ENCODE measurements at regions not wholly inside any gene's neighbourhood (a gene's known extent, or its start where the extent isn't known, plus 50 kb on each side); places are given as distances from the start of the nearest gene placed in this dataset.

- Histone ChIP-seq H4K20me1 (ENCODE audit: insufficient read depth) (no peaks in the 10 kb centered on the region), H3K36me3 (replicated peaks in 1 of 2; ENCODE audit: control insufficient read depth in 1 of 2, insufficient read depth in 2 of 2, low read length in 1 of 2) (no peaks in the 10 kb centered on the region), H3K27me3 (ENCODE audit: insufficient read depth) (no peaks in the 10 kb centered on the region), H3K9me2 (no peaks in the 10 kb centered on the region), H2AFZ (ENCODE audit: low read depth) (no peak overlapping the region), H3K9me3 (no peaks in the 10 kb centered on the region; the same call in 1 of the 2 replicates), H3F3A (replicated peaks; ENCODE audit: insufficient read depth) (no peaks in the 10 kb centered on the region), H3K27ac (ENCODE audit: low read depth in 2 of 2, low read length in 1 of 2) (no peak overlapping the region), H3K4me2 (no peak overlapping the region), H3K79me2 (ENCODE audit: insufficient read depth) (no peaks in the 10 kb centered on the region), H3K9ac (no peak overlapping the region), H3K4me1 (ENCODE audit: control insufficient read depth in 1 of 2, insufficient read depth in 2 of 2, low read depth in 1 of 2, low read length in 1 of 2) (no peaks in the 10 kb centered on the region), H3K4me3 (ENCODE audit: low read depth in 2 of 2, low read length in 1 of 2) (no peak overlapping the region)
- no peak for DNase-seq
- no peak for TF ChIP-seq FOSL2 (IDR thresholded peaks at IDR 0.05; ENCODE audit: borderline replicate concordance, low read depth)
- TF ChIP-seq, protein P1, sequence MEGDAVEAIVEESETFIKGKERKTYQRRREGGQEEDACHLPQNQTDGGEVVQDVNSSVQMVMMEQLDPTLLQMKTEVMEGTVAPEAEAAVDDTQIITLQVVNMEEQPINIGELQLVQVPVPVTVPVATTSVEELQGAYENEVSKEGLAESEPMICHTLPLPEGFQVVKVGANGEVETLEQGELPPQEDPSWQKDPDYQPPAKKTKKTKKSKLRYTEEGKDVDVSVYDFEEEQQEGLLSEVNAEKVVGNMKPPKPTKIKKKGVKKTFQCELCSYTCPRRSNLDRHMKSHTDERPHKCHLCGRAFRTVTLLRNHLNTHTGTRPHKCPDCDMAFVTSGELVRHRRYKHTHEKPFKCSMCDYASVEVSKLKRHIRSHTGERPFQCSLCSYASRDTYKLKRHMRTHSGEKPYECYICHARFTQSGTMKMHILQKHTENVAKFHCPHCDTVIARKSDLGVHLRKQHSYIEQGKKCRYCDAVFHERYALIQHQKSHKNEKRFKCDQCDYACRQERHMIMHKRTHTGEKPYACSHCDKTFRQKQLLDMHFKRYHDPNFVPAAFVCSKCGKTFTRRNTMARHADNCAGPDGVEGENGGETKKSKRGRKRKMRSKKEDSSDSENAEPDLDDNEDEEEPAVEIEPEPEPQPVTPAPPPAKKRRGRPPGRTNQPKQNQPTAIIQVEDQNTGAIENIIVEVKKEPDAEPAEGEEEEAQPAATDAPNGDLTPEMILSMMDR (IDR thresholded peaks at IDR 0.05) = no peak
- TF ChIP-seq RFX5 (IDR thresholded peaks at IDR 0.05; ENCODE audit: low read length) = no peak
- TF ChIP-seq EP300 (IDR thresholded peaks at IDR 0.05; ENCODE audit: borderline replicate concordance in 1 of 2, low read depth in 1 of 2, low read length in 1 of 2) = no peak
- TF ChIP-seq SMC3 (IDR thresholded peaks at IDR 0.05; ENCODE audit: low read depth, low read length) = no peak
- TF ChIP-seq, protein P2, sequence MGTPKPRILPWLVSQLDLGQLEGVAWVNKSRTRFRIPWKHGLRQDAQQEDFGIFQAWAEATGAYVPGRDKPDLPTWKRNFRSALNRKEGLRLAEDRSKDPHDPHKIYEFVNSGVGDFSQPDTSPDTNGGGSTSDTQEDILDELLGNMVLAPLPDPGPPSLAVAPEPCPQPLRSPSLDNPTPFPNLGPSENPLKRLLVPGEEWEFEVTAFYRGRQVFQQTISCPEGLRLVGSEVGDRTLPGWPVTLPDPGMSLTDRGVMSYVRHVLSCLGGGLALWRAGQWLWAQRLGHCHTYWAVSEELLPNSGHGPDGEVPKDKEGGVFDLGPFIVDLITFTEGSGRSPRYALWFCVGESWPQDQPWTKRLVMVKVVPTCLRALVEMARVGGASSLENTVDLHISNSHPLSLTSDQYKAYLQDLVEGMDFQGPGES (IDR thresholded peaks at IDR 0.05; ENCODE audit: low read depth, low read length) = no peak
- TF ChIP-seq, protein P3, sequence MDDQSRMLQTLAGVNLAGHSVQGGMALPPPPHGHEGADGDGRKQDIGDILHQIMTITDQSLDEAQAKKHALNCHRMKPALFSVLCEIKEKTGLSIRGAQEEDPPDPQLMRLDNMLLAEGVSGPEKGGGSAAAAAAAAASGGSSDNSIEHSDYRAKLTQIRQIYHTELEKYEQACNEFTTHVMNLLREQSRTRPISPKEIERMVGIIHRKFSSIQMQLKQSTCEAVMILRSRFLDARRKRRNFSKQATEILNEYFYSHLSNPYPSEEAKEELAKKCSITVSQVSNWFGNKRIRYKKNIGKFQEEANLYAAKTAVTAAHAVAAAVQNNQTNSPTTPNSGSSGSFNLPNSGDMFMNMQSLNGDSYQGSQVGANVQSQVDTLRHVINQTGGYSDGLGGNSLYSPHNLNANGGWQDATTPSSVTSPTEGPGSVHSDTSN (IDR thresholded peaks at IDR 0.05) = no peak
- TF ChIP-seq TEAD4 (IDR thresholded peaks at IDR 0.05; ENCODE audit: borderline replicate concordance, insufficient read depth) = no peak
- no peak for TF ChIP-seq NFIC (IDR thresholded peaks at IDR 0.05; ENCODE audit: borderline replicate concordance)
- no peak for TF ChIP-seq NRF1 (IDR thresholded peaks at IDR 0.05; ENCODE audit: low read depth, low read length)
- no peak for TF ChIP-seq GATA2 (CRISPR knock-in tag; IDR thresholded peaks at IDR 0.05)
- CTCF ChIA-PET = interaction anchor here (1.7 kb wide), 1 partner anchor 28 kb away, joined by 4 read pairs; no protein-coding TSS in a partner anchor
- POLR2A ChIA-PET = no interaction called here
- WGBS (ENCODE audit: low lambda C conversion rate) = 83% methylated on average over 9 of the region's 9 CpGs
Observed at GRCh38 chr20:11248687-11249638, 575.2 kb upstream of the JAG1 start.

DNA sequence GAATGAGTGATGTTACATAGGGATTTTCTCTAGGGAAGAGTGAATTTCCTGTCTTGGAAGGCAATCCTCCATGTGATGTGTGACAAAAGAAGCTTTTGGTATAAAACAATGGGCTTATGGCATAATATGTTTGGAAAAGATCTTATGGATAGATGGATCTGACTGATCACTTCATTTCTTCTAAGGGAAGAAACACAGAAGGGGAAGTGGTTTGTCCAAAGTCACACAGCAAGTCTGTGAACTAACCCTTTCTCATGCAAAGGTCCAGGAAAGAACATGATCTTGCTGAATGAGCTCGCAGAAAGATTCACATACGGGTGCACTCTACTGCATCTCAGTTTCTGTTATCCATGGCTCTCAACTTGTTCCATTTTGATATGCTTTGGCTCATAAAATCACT is 575.9 kb upstream of the JAG1 start:
- no peaks in the 10 kb centered on the region for H3K36me3 ChIP-seq (replicated peaks in 1 of 2; ENCODE audit: control insufficient read depth in 1 of 2, insufficient read depth in 2 of 2, low read length in 1 of 2)
- H3K79me2 ChIP-seq (ENCODE audit: insufficient read depth) = no peaks in the 10 kb centered on the region
- 83% methylated on average over 2 of the region's 2 CpGs for WGBS (ENCODE audit: low lambda C conversion rate)
- no peaks in the 10 kb centered on the region for H3K9me2 ChIP-seq
- H3K4me1 ChIP-seq (ENCODE audit: control insufficient read depth in 1 of 2, insufficient read depth in 2 of 2, low read depth in 1 of 2, low read length in 1 of 2) = no peaks in the 10 kb centered on the region
- no peak overlapping the region for H2AFZ ChIP-seq (ENCODE audit: low read depth)
- no peak overlapping the region for H3K4me3 ChIP-seq (ENCODE audit: low read depth in 2 of 2, low read length in 1 of 2)
- no peak for DNase-seq
- CTCF ChIA-PET = interaction anchor here (1.7 kb wide), 1 partner anchor 29 kb away, joined by 4 read pairs; no protein-coding TSS in a partner anchor
- no peaks in the 10 kb centered on the region for H3K27me3 ChIP-seq (ENCODE audit: insufficient read depth)
- TF ChIP-seq GATA2 (CRISPR knock-in tag; IDR thresholded peaks at IDR 0.05) = no peak
- no peak for TF ChIP-seq JUND (IDR thresholded peaks at IDR 0.05)
- no peak for TF ChIP-seq FOXM1 (IDR thresholded peaks at IDR 0.05; ENCODE audit: low read depth)
- TF ChIP-seq, protein P4, sequence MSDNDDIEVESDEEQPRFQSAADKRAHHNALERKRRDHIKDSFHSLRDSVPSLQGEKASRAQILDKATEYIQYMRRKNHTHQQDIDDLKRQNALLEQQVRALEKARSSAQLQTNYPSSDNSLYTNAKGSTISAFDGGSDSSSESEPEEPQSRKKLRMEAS (IDR thresholded peaks at IDR 0.05; ENCODE audit: low read depth) = no peak
- TF ChIP-seq MXI1 (IDR thresholded peaks at IDR 0.05; ENCODE audit: low read depth, low read length) = no peak
- no peak for TF ChIP-seq SIN3A (IDR thresholded peaks at IDR 0.05; ENCODE audit: borderline replicate concordance, low read depth, low read length)
- TF ChIP-seq MEF2A (IDR thresholded peaks at IDR 0.05; ENCODE audit: borderline replicate concordance, low read depth) = no peak
- no peak for TF ChIP-seq RFX5 (IDR thresholded peaks at IDR 0.05; ENCODE audit: low read length)
- no peak for TF ChIP-seq POLR2AphosphoS5 (IDR thresholded peaks at IDR 0.05; ENCODE audit: low read depth, low read length)
- TF ChIP-seq FOXJ3 (CRISPR knock-in tag; IDR thresholded peaks at IDR 0.05) = no peak
- H3K27ac ChIP-seq (ENCODE audit: low read depth in 2 of 2, low read length in 1 of 2) = no peak overlapping the region
- H4K20me1 ChIP-seq (ENCODE audit: insufficient read depth) = no peaks in the 10 kb centered on the region
- no peaks in the 10 kb centered on the region for H3F3A ChIP-seq (replicated peaks; ENCODE audit: insufficient read depth)
- H3K9ac ChIP-seq = no peak overlapping the region
- POLR2A ChIA-PET = no interaction called here
- H3K4me2 ChIP-seq = no peak overlapping the region
- H3K9me3 ChIP-seq = peaks cover 6% of the 10 kb centered on the region; the same call in 1 of the 2 replicates
